Bronchial epithelial cell (primary cell): ENCODE measurements at regions not wholly inside any gene's neighbourhood (a gene's known extent, or its start where the extent isn't known, plus 50 kb on each side); places are given as distances from the start of the nearest gene placed in this dataset.
"Not testable (repeated sequence)": the region's sequence is repeated elsewhere in the genome, so short reads cannot be mapped to it uniquely, and the experiment has no call there.

Experiments used
- DNase-seq: peaks from one replicate; pipeline ENCODE4 v3.0.0-alpha.2; 2010; ENCODE audit warnings: low read depth
- FAIRE-seq: peaks from 2 replicates; lab custom pipeline; 2011; peaks lifted over from hg19 to GRCh38; lab: Jason Lieb, UNC
- H3K27me3 ChIP-seq: 2 replicates; pipeline ENCODE4 v1.5.1; 2011; ENCODE audit warnings: low read length; ENCODE audit not compliant: control insufficient read depth, insufficient read depth
- H3K36me3 ChIP-seq: 2 replicates; pipeline ENCODE4 v1.5.1; 2011; ENCODE audit warnings: low read length; ENCODE audit not compliant: control insufficient read depth, insufficient read depth
- H3K4me3 ChIP-seq: 2 replicates; pipeline ENCODE4 v1.5.1; 2011; ENCODE audit warnings: mild to moderate bottlenecking, low read depth, low read length, control low read depth
- CTCF ChIP-seq: IDR thresholded peaks from 2 replicates; pipeline ENCODE4 v1.5.1; 2011; ENCODE audit warnings: mild to moderate bottlenecking, moderate library complexity, low read length, control low read depth, inconsistent platforms; ENCODE audit not compliant: insufficient read depth, severe bottlenecking

- H3K4me3 ChIP-seq, result no peak overlapping the region
- FAIRE-seq (no peak), DNase-seq (no peak)
- H3K36me3 ChIP-seq, result no peaks in the 10 kb centered on the region
- TF ChIP-seq CTCF, result no peak
- no peaks in the 10 kb centered on the region for H3K27me3 ChIP-seq
These were observed 425.0 kb downstream of the TMEM121 start for GRCh38 chr14:105951399-105951798.

GRCh38 chr14:105952222-105952621 is 425.8 kb downstream of the TMEM121 start:
- no peak for TF ChIP-seq CTCF
- no peaks in the 10 kb centered on the region for H3K36me3 ChIP-seq
- no peak overlapping the region for H3K4me3 ChIP-seq
- FAIRE-seq, result no peak
- no peaks in the 10 kb centered on the region for H3K27me3 ChIP-seq
- no peak for DNase-seq

GRCh38 chr14:105952826-105953225 is 426.4 kb downstream of the TMEM121 start:
- no peak for FAIRE-seq

GRCh38 chr14:105961625-105962024 is 435.2 kb downstream of the TMEM121 start:
- not testable (repeated sequence) for H3K36me3 ChIP-seq, H3K4me3 ChIP-seq, DNase-seq, FAIRE-seq, H3K27me3 ChIP-seq

More at GRCh38 chr14:105952826-105953225, 426.4 kb downstream of the TMEM121 start:
- Histone ChIP-seq H3K27me3 (no peaks in the 10 kb centered on the region), H3K36me3 (no peaks in the 10 kb centered on the region), H3K4me3 (no peak overlapping the region)
- DNase-seq, result no peak
- no peak for TF ChIP-seq CTCF

GRCh38 chr14:105962532-105962931 is 436.1 kb downstream of the TMEM121 start:
- Histone ChIP-seq H3K36me3 (no peaks in the 10 kb centered on the region), H3K27me3 (no peaks in the 10 kb centered on the region), H3K4me3 (no peak overlapping the region)
- no peak for FAIRE-seq
- no peak for DNase-seq
- TF ChIP-seq CTCF, result no peak

- FAIRE-seq, result no peak
- no peaks in the 10 kb centered on the region for H3K27me3 ChIP-seq
These were observed 441.9 kb downstream of the TMEM121 start for GRCh38 chr14:105968291-105968690.

GRCh38 chr14:105969026-105969425 is 442.6 kb downstream of the TMEM121 start:
- H3K27me3 ChIP-seq, H3K36me3 ChIP-seq, DNase-seq, FAIRE-seq, H3K4me3 ChIP-seq: not testable (repeated sequence)

More at GRCh38 chr14:105968291-105968690, 441.9 kb downstream of the TMEM121 start:
- no peak overlapping the region for H3K4me3 ChIP-seq
- no peaks in the 10 kb centered on the region for H3K36me3 ChIP-seq
- no peak for DNase-seq
- TF ChIP-seq CTCF, result no peak

GRCh38 chr14:105970821-105971220 is 444.4 kb downstream of the TMEM121 start:
- not testable (repeated sequence) for H3K4me3 ChIP-seq, H3K27me3 ChIP-seq, H3K36me3 ChIP-seq, DNase-seq, FAIRE-seq
